Adrenal gland (tissue), 5 donors: ENCODE measurements at regions not wholly inside any gene's neighbourhood (a gene's known extent, or its start where the extent isn't known, plus 50 kb on each side); places are given as distances from the start of the nearest gene placed in this dataset.

Experiments used
- CTCF ChIP-seq, 6 experiments: fragments of 450-650 bp in 4 of 6; fragments of 200-600 bp in 2 of 6; sonication (generic) in 1 of 6; IDR thresholded peaks; 1 replicate in 5 of 6; 2 replicates in 1 of 6; pipeline versions ENCODE4 v1.5.1 to v1.8.0; 2016 to 2021; ENCODE audit warnings: antibody characterized with exemption in 6 of 6, mild to moderate bottlenecking in 2 of 6, moderate library complexity in 1 of 6
- POLR2A ChIP-seq, 2 donors: fragments of 450-650 bp; IDR thresholded peaks; one replicate each; pipeline ENCODE4 v1.6.1; 2017; ENCODE audit warnings: antibody characterized with exemption in 2 of 2, mild to moderate bottlenecking in 2 of 2, moderate library complexity in 1 of 2
- donor health status: DM: no; HTN: no; CAD: no.

- TF ChIP-seq CTCF (IDR thresholded peaks at IDR 0.05) (no peak), POLR2A (IDR thresholded peaks at IDR 0.05) (no peak)
Measured at GRCh38 chr1:30509670-30510069, 213.7 kb downstream of the MATN1 start.
